ENCODE measurements at regions not wholly inside any gene's neighbourhood (a gene's known extent, or its start where the extent isn't known, plus 50 kb on each side); places are given as distances from the start of the nearest gene placed in this dataset.
"Not testable (repeated sequence)": the region's sequence is repeated elsewhere in the genome, so short reads cannot be mapped to it uniquely, and the experiment has no call there.

GRCh38 chr15:35944945-35945585 is 399.1 kb upstream of the DPH6 start:
- H3K4me3 ChIP-seq (ENCODE audit: low read depth, low read length), result no peak overlapping the region
- DNase-seq (ENCODE audit: low read depth), result no peak
- no peak for TF ChIP-seq CTCF (conservative IDR thresholded peaks at IDR 0.05; ENCODE audit: low read depth, low read length)

- no peak overlapping the region for H3K4me3 ChIP-seq (ENCODE audit: low read depth, low read length)
- no peak for DNase-seq (ENCODE audit: low read depth)
- no peak for TF ChIP-seq CTCF (conservative IDR thresholded peaks at IDR 0.05; ENCODE audit: low read depth, low read length)
Measured at GRCh38 chr15:35953424-35953823, 407.5 kb upstream of the DPH6 start.

GRCh38 chr15:35956056-35956455 is 410.1 kb upstream of the DPH6 start:
- no peak for DNase-seq (ENCODE audit: low read depth)
- no peak overlapping the region for H3K4me3 ChIP-seq (ENCODE audit: low read depth, low read length)
- TF ChIP-seq CTCF (conservative IDR thresholded peaks at IDR 0.05; ENCODE audit: low read depth, low read length), result no peak

GRCh38 chr15:35958021-35958420 is 412.1 kb upstream of the DPH6 start:
- no peak for DNase-seq (ENCODE audit: low read depth)
- H3K4me3 ChIP-seq (ENCODE audit: low read depth, low read length), result no peak overlapping the region
- no peak for TF ChIP-seq CTCF (conservative IDR thresholded peaks at IDR 0.05; ENCODE audit: low read depth, low read length)

GRCh38 chr15:35958975-35959374 is 413.0 kb upstream of the DPH6 start:
- no peak for DNase-seq (ENCODE audit: low read depth)
- TF ChIP-seq CTCF (conservative IDR thresholded peaks at IDR 0.05; ENCODE audit: low read depth, low read length), result no peak
- H3K4me3 ChIP-seq (ENCODE audit: low read depth, low read length), result no peak overlapping the region

- no peak for DNase-seq (ENCODE audit: low read depth)
- no peak overlapping the region for H3K4me3 ChIP-seq (ENCODE audit: low read depth, low read length)
- no peak for TF ChIP-seq CTCF (conservative IDR thresholded peaks at IDR 0.05; ENCODE audit: low read depth, low read length)
Measured at GRCh38 chr15:35963326-35963725, 417.4 kb upstream of the DPH6 start.

GRCh38 chr15:35966781-35967180 is 420.8 kb upstream of the DPH6 start:
- no peak for TF ChIP-seq CTCF (conservative IDR thresholded peaks at IDR 0.05; ENCODE audit: low read depth, low read length)
- DNase-seq (ENCODE audit: low read depth), result no peak
- no peak overlapping the region for H3K4me3 ChIP-seq (ENCODE audit: low read depth, low read length)

- not testable (repeated sequence) for H3K4me3 ChIP-seq (ENCODE audit: low read depth, low read length); DNase-seq (ENCODE audit: low read depth)
Measured at GRCh38 chr15:35967968-35968367, 422.0 kb upstream of the DPH6 start.

All from epithelial cell of proximal tubule (primary cell).